ENCODE measurements at regions not wholly inside any gene's neighbourhood (a gene's known extent, or its start where the extent isn't known, plus 50 kb on each side); places are given as distances from the start of the nearest gene placed in this dataset.

DNA sequence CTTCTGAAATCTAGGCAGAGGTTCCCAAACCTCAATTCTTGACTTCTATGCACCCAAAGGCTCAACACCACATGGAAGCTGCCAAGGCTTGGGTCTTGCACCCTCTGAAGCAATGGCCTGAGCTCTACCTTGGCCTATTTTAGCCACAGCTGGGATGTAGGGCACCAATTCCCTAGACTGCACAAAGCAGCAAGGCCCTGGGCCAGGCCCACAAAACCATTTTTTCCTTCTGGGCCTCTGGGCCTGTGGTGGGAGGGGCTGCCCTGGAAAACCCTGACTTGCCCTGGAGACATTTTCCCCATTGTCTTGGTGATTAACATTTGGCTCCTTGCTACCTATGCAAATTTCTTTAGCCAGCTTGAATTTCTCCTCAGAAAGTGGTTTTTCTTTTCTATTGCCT, 315.2 kb downstream of the DCDC2C start:
- no peaks in the 10 kb centered on the region for H3K79me2 ChIP-seq (ENCODE audit: control insufficient read depth, insufficient read depth, low read length)
- H3K4me1 ChIP-seq (ENCODE audit: control insufficient read depth, insufficient read depth, low read length) = no peaks in the 10 kb centered on the region
- intact Hi-C loops (cut with micrococcal nuclease; ENCODE audit: unreplicated experiment) = no loop called here
- no peaks in the 10 kb centered on the region for H4K20me1 ChIP-seq (ENCODE audit: control insufficient read depth, insufficient read depth)
- in situ Hi-C loops (cut with MboI) = no loop called here
- no peak overlapping the region for H2AFZ ChIP-seq (ENCODE audit: control insufficient read depth, low read depth, low read length)
- H3K27ac ChIP-seq (ENCODE audit: control insufficient read depth, insufficient read depth) = no peak overlapping the region
- ChIA-PET RAD21 (ENCODE audit: unreplicated experiment) (no interaction called here), SMC1A (ENCODE audit: uncharacterized antibody, unreplicated experiment) (no interaction called here), POLR2A (no interaction called here), CTCF (no interaction called here)
- H3K4me3 ChIP-seq = no peak overlapping the region
- no peak for TF ChIP-seq ETV6 (conservative IDR thresholded peaks at IDR 0.05 in 1 of 2, IDR thresholded peaks at IDR 0.05 in 1 of 2; ENCODE audit: borderline replicate concordance in 1 of 2, low read depth in 1 of 2)
- TF ChIP-seq RAD21 (IDR thresholded peaks at IDR 0.05; ENCODE audit: insufficient read depth, low read depth, low read length) = no peak
- no peak for TF ChIP-seq BCL11A (IDR thresholded peaks at IDR 0.05; ENCODE audit: low read depth, low read length)
- TF ChIP-seq, protein P1, sequence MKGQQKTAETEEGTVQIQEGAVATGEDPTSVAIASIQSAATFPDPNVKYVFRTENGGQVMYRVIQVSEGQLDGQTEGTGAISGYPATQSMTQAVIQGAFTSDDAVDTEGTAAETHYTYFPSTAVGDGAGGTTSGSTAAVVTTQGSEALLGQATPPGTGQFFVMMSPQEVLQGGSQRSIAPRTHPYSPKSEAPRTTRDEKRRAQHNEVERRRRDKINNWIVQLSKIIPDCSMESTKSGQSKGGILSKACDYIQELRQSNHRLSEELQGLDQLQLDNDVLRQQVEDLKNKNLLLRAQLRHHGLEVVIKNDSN (IDR thresholded peaks at IDR 0.05; ENCODE audit: borderline replicate concordance, extremely low read length, insufficient read depth, low read depth, low read length) = no peak
- TF ChIP-seq KLF5 (IDR thresholded peaks at IDR 0.05; ENCODE audit: partially characterized antibody) = no peak
- TF ChIP-seq, protein P2, sequence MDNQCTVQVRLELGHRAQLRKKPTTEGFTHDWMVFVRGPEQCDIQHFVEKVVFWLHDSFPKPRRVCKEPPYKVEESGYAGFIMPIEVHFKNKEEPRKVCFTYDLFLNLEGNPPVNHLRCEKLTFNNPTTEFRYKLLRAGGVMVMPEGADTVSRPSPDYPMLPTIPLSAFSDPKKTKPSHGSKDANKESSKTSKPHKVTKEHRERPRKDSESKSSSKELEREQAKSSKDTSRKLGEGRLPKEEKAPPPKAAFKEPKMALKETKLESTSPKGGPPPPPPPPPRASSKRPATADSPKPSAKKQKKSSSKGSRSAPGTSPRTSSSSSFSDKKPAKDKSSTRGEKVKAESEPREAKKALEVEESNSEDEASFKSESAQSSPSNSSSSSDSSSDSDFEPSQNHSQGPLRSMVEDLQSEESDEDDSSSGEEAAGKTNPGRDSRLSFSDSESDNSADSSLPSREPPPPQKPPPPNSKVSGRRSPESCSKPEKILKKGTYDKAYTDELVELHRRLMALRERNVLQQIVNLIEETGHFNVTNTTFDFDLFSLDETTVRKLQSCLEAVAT (IDR thresholded peaks at IDR 0.05) = no peak
- TF ChIP-seq, protein P3, sequence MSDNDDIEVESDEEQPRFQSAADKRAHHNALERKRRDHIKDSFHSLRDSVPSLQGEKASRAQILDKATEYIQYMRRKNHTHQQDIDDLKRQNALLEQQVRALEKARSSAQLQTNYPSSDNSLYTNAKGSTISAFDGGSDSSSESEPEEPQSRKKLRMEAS (IDR thresholded peaks at IDR 0.05; ENCODE audit: low read depth, low read length) = no peak
- TF ChIP-seq TCF3 (IDR thresholded peaks at IDR 0.05; ENCODE audit: borderline replicate concordance, insufficient read depth, low read depth, low read length) = no peak
- TF ChIP-seq JUNB (IDR thresholded peaks at IDR 0.05) = no peak
- no peak for TF ChIP-seq EED (IDR thresholded peaks at IDR 0.05; ENCODE audit: low read depth)
- no peak for TF ChIP-seq EZH2 (IDR thresholded peaks at IDR 0.05; ENCODE audit: borderline replicate concordance, control insufficient read depth, low read depth, low read length)
- no peak for TF ChIP-seq CBX3 (IDR thresholded peaks at IDR 0.05; ENCODE audit: borderline replicate concordance, low read depth)
- no peak for TF ChIP-seq NBN (IDR thresholded peaks at IDR 0.05)
- TF ChIP-seq IRF4 (IDR thresholded peaks at IDR 0.05; ENCODE audit: low read depth, low read length) = no peak
- no peak for TF ChIP-seq NFIC (IDR thresholded peaks at IDR 0.05; ENCODE audit: low read depth, low read length)
- no peak for TF ChIP-seq NR2C2 (IDR thresholded peaks at IDR 0.05; ENCODE audit: borderline replicate concordance, control insufficient read depth, insufficient read length, low read depth)
- no peak for TF ChIP-seq SMAD5 (IDR thresholded peaks at IDR 0.05; ENCODE audit: low read depth)
- no peak for TF ChIP-seq ZNF207 (IDR thresholded peaks at IDR 0.05; ENCODE audit: borderline replicate concordance)
- H3K4me2 ChIP-seq (ENCODE audit: control insufficient read depth, insufficient read depth) = no peak overlapping the region
- H3K9me3 ChIP-seq (replicated peaks; ENCODE audit: control insufficient read depth, insufficient read depth, low read length) = no peaks in the 10 kb centered on the region
- no peak overlapping the region for H3K9ac ChIP-seq (ENCODE audit: control insufficient read depth, insufficient read depth, low read length)
- ATAC-seq (no peak), DNase-seq (ENCODE audit: low read depth, low spot score) (no peak), FAIRE-seq (no peak)
- H3K27me3 ChIP-seq (replicated peaks in 1 of 2; ENCODE audit: control insufficient read depth in 2 of 2, insufficient read depth in 2 of 2, low read length in 1 of 2) = no peaks in the 10 kb centered on the region
- BruUV-seq (replicated peaks) = no TSS peak
- no peaks in the 10 kb centered on the region for H3K36me3 ChIP-seq (ENCODE audit: control insufficient read depth in 2 of 2, insufficient read depth in 2 of 2, low read length in 1 of 2)

Measured in GM12878 (cell line).